ENCODE measurements at regions not wholly inside any gene's neighbourhood (a gene's known extent, or its start where the extent isn't known, plus 50 kb on each side); places are given as distances from the start of the nearest gene placed in this dataset.

GRCh38 chr11:26844963-26845362 is 123.1 kb upstream of the SLC5A12 start:
- ChIA-PET POLR2A (no interaction called here), CTCF (ENCODE audit: low intra/inter-chr PET ratio, low total read pairs) (no interaction called here)
- H3K36me3 ChIP-seq (replicated peaks in 1 of 2; ENCODE audit: control insufficient read depth in 1 of 2, insufficient read depth in 2 of 2, low read length in 2 of 2): no peaks in the 10 kb centered on the region
- intact Hi-C loops (cut with micrococcal nuclease; ENCODE audit: unreplicated experiment) (no loop called here), in situ Hi-C loops (cut with HindIII; ENCODE audit: extremely low pct_ligation_motif_present, low pct_unique_long_range_greater_than_20kb) (no loop called here)
- WGBS (ENCODE audit: low lambda C conversion rate): 0% methylated on average over 2 of the region's 2 CpGs
- H4K20me1 ChIP-seq (ENCODE audit: insufficient read depth, low read length): no peaks in the 10 kb centered on the region
- TF ChIP-seq THAP7 (CRISPR knock-in tag; IDR thresholded peaks at IDR 0.05) (no peak), ZNF646 (CRISPR knock-in tag; IDR thresholded peaks at IDR 0.05) (no peak), KAT2B (IDR thresholded peaks at IDR 0.05; ENCODE audit: borderline replicate concordance, low read depth, low read length) (no peak), ZFP1 (CRISPR knock-in tag; IDR thresholded peaks at IDR 0.05) (no peak), ARID5B (CRISPR knock-in tag; IDR thresholded peaks at IDR 0.05) (no peak), PCBP1 (IDR thresholded peaks at IDR 0.05; ENCODE audit: borderline replicate concordance, low read depth, low read length) (no peak), AKAP8 (CRISPR knock-in tag; IDR thresholded peaks at IDR 0.05) (no peak)
- TF ChIP-seq, protein P1, sequence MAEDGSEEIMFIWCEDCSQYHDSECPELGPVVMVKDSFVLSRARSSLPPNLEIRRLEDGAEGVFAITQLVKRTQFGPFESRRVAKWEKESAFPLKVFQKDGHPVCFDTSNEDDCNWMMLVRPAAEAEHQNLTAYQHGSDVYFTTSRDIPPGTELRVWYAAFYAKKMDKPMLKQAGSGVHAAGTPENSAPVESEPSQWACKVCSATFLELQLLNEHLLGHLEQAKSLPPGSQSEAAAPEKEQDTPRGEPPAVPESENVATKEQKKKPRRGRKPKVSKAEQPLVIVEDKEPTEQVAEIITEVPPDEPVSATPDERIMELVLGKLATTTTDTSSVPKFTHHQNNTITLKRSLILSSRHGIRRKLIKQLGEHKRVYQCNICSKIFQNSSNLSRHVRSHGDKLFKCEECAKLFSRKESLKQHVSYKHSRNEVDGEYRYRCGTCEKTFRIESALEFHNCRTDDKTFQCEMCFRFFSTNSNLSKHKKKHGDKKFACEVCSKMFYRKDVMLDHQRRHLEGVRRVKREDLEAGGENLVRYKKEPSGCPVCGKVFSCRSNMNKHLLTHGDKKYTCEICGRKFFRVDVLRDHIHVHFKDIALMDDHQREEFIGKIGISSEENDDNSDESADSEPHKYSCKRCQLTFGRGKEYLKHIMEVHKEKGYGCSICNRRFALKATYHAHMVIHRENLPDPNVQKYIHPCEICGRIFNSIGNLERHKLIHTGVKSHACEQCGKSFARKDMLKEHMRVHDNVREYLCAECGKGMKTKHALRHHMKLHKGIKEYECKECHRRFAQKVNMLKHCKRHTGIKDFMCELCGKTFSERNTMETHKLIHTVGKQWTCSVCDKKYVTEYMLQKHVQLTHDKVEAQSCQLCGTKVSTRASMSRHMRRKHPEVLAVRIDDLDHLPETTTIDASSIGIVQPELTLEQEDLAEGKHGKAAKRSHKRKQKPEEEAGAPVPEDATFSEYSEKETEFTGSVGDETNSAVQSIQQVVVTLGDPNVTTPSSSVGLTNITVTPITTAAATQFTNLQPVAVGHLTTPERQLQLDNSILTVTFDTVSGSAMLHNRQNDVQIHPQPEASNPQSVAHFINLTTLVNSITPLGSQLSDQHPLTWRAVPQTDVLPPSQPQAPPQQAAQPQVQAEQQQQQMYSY (CRISPR knock-in tag; IDR thresholded peaks at IDR 0.05): no peak
- no peaks in the 10 kb centered on the region for H3K79me2 ChIP-seq (ENCODE audit: insufficient read depth, low read length)
- H3K9me3 ChIP-seq (ENCODE audit: low read length): no peaks in the 10 kb centered on the region
- no peak overlapping the region for H3K4me2 ChIP-seq (ENCODE audit: low read depth, low read length)
- no peak overlapping the region for H2AFZ ChIP-seq (ENCODE audit: low read length)
- no peak overlapping the region for H3K27ac ChIP-seq (ENCODE audit: extremely low read length, insufficient read depth, low read length)
- no TSS peak for BruUV-seq (replicated peaks)
- no peak for ATAC-seq
- H3K4me1 ChIP-seq (ENCODE audit: insufficient read depth, low read length): no peaks in the 10 kb centered on the region
- H3K27me3 ChIP-seq (ENCODE audit: control insufficient read depth in 1 of 2, insufficient read depth in 2 of 2, low read length in 2 of 2): no peaks in the 10 kb centered on the region; a peak in 1 of 5 replicates
- no peak overlapping the region for H3K4me3 ChIP-seq (replicated peaks in 1 of 3; ENCODE audit: insufficient read depth in 1 of 3, low read depth in 2 of 3, low read length in 3 of 3)
- FAIRE-seq: no peak
- H3K9ac ChIP-seq (ENCODE audit: insufficient read depth, low read depth, low read length): no peak overlapping the region
- no peak for DNase-seq (ENCODE audit: low spot score)

Data from HepG2 (cell line).